GM12865 (cell line): ENCODE measurements at regions not wholly inside any gene's neighbourhood (a gene's known extent, or its start where the extent isn't known, plus 50 kb on each side); places are given as distances from the start of the nearest gene placed in this dataset.
"Not testable (repeated sequence)": the region's sequence is repeated elsewhere in the genome, so short reads cannot be mapped to it uniquely, and the experiment has no call there.

Experiments
- DNase-seq: peaks from one replicate; pipeline ENCODE4 v3.0.0; 2010; ENCODE audit warnings: low read depth
- H3K4me3 ChIP-seq: 2 replicates; pipeline ENCODE4 v1.5.1; 2011; ENCODE audit warnings: mild to moderate bottlenecking, low read depth, low read length, control low read depth
- CTCF ChIP-seq: IDR thresholded peaks from 2 replicates; pipeline ENCODE4 v1.5.1; 2011; ENCODE audit warnings: low read length, control low read depth, low read depth, inconsistent platforms; ENCODE audit not compliant: insufficient read depth; ENCODE audit errors: missing control alignments

GRCh38 chr16:61465285-61465684, 571.0 kb downstream of the CDH8 start:
- H3K4me3 ChIP-seq: no peak overlapping the region
- no peak for DNase-seq
- no peak for TF ChIP-seq CTCF

- H3K4me3 ChIP-seq: no peak overlapping the region
- no peak for TF ChIP-seq CTCF
- no peak for DNase-seq
These were observed 576.2 kb downstream of the CDH8 start for GRCh38 chr16:61460020-61460419.

GRCh38 chr16:61435346-61435745, 600.9 kb downstream of the CDH8 start:
- no peak for TF ChIP-seq CTCF
- DNase-seq: no peak
- H3K4me3 ChIP-seq: no peak overlapping the region

- TF ChIP-seq CTCF: no peak
- no peak overlapping the region for H3K4me3 ChIP-seq
- no peak for DNase-seq
These were observed 603.8 kb downstream of the CDH8 start for GRCh38 chr16:61432421-61432820.

- H3K4me3 ChIP-seq: no peak overlapping the region
- no peak for DNase-seq
- no peak for TF ChIP-seq CTCF
These were observed 615.1 kb downstream of the CDH8 start for GRCh38 chr16:61421111-61421510.

- H3K4me3 ChIP-seq: no peak overlapping the region
- no peak for DNase-seq
- no peak for TF ChIP-seq CTCF
These were observed 616.4 kb downstream of the CDH8 start for GRCh38 chr16:61419791-61420190.

- H3K4me3 ChIP-seq, DNase-seq: not testable (repeated sequence)
These were observed 617.4 kb downstream of the CDH8 start for GRCh38 chr16:61418802-61419201.

GRCh38 chr16:61415126-61415525, 621.1 kb downstream of the CDH8 start:
- no peak for DNase-seq
- TF ChIP-seq CTCF: no peak
- H3K4me3 ChIP-seq: no peak overlapping the region
